NT2/D1 (cell line): ENCODE measurements at regions not wholly inside any gene's neighbourhood (a gene's known extent, or its start where the extent isn't known, plus 50 kb on each side); places are given as distances from the start of the nearest gene placed in this dataset.

ENCODE experiments used
- DNase-seq: peaks from one replicate; pipeline ENCODE4 v3.0.0-alpha.2; 2011; ENCODE audit warnings: low read depth, low spot score
- H3K27me3 ChIP-seq: 2 replicates; pipeline ENCODE4 v1.6.0; 2011; ENCODE audit warnings: mild to moderate bottlenecking; ENCODE audit not compliant: insufficient read length, insufficient read depth
- H3K36me3 ChIP-seq: 2 replicates; pipeline ENCODE4 v1.6.1; 2011; ENCODE audit warnings: mild to moderate bottlenecking, low read length, mixed read lengths; ENCODE audit not compliant: insufficient read depth, insufficient read length
- H3K4me1 ChIP-seq: 2 replicates; pipeline ENCODE4 v1.5.1; 2011; ENCODE audit not compliant: insufficient read depth, insufficient read length
- H3K4me3 ChIP-seq: 2 replicates; pipeline ENCODE4 v1.5.1; 2011; ENCODE audit warnings: low read depth; ENCODE audit not compliant: insufficient read length
- H3K9ac ChIP-seq: 2 replicates; pipeline ENCODE4 v1.6.0; 2011; ENCODE audit warnings: low read depth; ENCODE audit not compliant: insufficient read length
- H3K9me3 ChIP-seq: 2 replicates; pipeline ENCODE4 v1.5.1; 2011; ENCODE audit warnings: mild to moderate bottlenecking, low read length; ENCODE audit not compliant: insufficient read depth
- SUZ12 ChIP-seq: IDR thresholded peaks from 2 replicates; pipeline ENCODE4 v1.6.1; 2011; ENCODE audit not compliant: insufficient read length, insufficient read depth; ENCODE audit errors: extremely low read depth
- YY1 ChIP-seq: IDR thresholded peaks from 2 replicates; pipeline ENCODE4 v1.6.1; 2011; ENCODE audit not compliant: insufficient read length, insufficient read depth
- ZNF274 ChIP-seq: IDR thresholded peaks from 2 replicates; pipeline ENCODE4 v1.6.1; 2011; ENCODE audit warnings: mild to moderate bottlenecking, low read depth, low read length

GRCh38 chr10:43806831-43807640 lies 158.4 kb upstream of the ZNF32 start:
- TF ChIP-seq YY1 (no peak), ZNF274 (no peak), SUZ12 (no peak)
- H3K36me3 ChIP-seq, result no peaks in the 10 kb centered on the region
- no peak overlapping the region for H3K4me3 ChIP-seq
- peaks cover 3% of the 10 kb centered on the region for H3K4me1 ChIP-seq
- no peak overlapping the region for H3K9ac ChIP-seq
- H3K27me3 ChIP-seq, result no peaks in the 10 kb centered on the region
- no peak for DNase-seq
- no peaks in the 10 kb centered on the region for H3K9me3 ChIP-seq

GRCh38 chr10:43803791-43804190 lies 155.1 kb upstream of the ZNF32 start:
- H3K4me1 ChIP-seq, result peaks cover 3% of the 10 kb centered on the region
- no peak for DNase-seq
- no peak overlapping the region for H3K4me3 ChIP-seq
- no peaks in the 10 kb centered on the region for H3K27me3 ChIP-seq
- no peak overlapping the region for H3K9ac ChIP-seq
- no peaks in the 10 kb centered on the region for H3K36me3 ChIP-seq
- no peaks in the 10 kb centered on the region for H3K9me3 ChIP-seq
- TF ChIP-seq SUZ12 (no peak), ZNF274 (no peak), YY1 (no peak)

- H3K9me3 ChIP-seq, result no peaks in the 10 kb centered on the region
- H3K27me3 ChIP-seq, result no peaks in the 10 kb centered on the region
- no peaks in the 10 kb centered on the region for H3K36me3 ChIP-seq
- DNase-seq, result no peak
- no peak overlapping the region for H3K9ac ChIP-seq
- H3K4me3 ChIP-seq, result no peak overlapping the region
- H3K4me1 ChIP-seq, result peaks cover 3% of the 10 kb centered on the region
- TF ChIP-seq SUZ12 (no peak), ZNF274 (no peak), YY1 (no peak)
Observed at GRCh38 chr10:43802988-43803696, 154.5 kb upstream of the ZNF32 start.

GRCh38 chr10:43801626-43802025 lies 152.9 kb upstream of the ZNF32 start:
- Histone ChIP-seq H3K27me3 (no peaks in the 10 kb centered on the region), H3K4me3 (no peak overlapping the region), H3K36me3 (no peaks in the 10 kb centered on the region), H3K9me3 (no peaks in the 10 kb centered on the region), H3K4me1 (peaks cover 3% of the 10 kb centered on the region), H3K9ac (no peak overlapping the region)
- TF ChIP-seq ZNF274, result no peak
- TF ChIP-seq SUZ12, result no peak
- no peak for TF ChIP-seq YY1
- DNase-seq, result no peak

GRCh38 chr10:43801140-43801539 lies 152.5 kb upstream of the ZNF32 start:
- Histone ChIP-seq H3K36me3 (no peaks in the 10 kb centered on the region), H3K9me3 (no peaks in the 10 kb centered on the region), H3K27me3 (no peaks in the 10 kb centered on the region), H3K4me3 (no peak overlapping the region), H3K4me1 (peaks cover 3% of the 10 kb centered on the region), H3K9ac (no peak overlapping the region)
- TF ChIP-seq SUZ12 (no peak), ZNF274 (no peak), YY1 (no peak)
- no peak for DNase-seq

- Histone ChIP-seq H3K4me3 (no peak overlapping the region), H3K9ac (no peak overlapping the region), H3K9me3 (no peaks in the 10 kb centered on the region), H3K27me3 (no peaks in the 10 kb centered on the region), H3K4me1 (no peaks in the 10 kb centered on the region), H3K36me3 (no peaks in the 10 kb centered on the region)
- no peak for DNase-seq
- no peak for TF ChIP-seq YY1
- no peak for TF ChIP-seq SUZ12
- TF ChIP-seq ZNF274, result no peak
Observed at GRCh38 chr10:43796781-43797180, 148.1 kb upstream of the ZNF32 start.

GRCh38 chr10:43795639-43796038 lies 147.0 kb upstream of the ZNF32 start:
- TF ChIP-seq SUZ12 (no peak), YY1 (no peak), ZNF274 (no peak)
- H3K4me1 ChIP-seq, result no peaks in the 10 kb centered on the region
- DNase-seq, result no peak
- no peak overlapping the region for H3K9ac ChIP-seq
- no peaks in the 10 kb centered on the region for H3K9me3 ChIP-seq
- H3K36me3 ChIP-seq, result no peaks in the 10 kb centered on the region
- no peak overlapping the region for H3K4me3 ChIP-seq
- no peaks in the 10 kb centered on the region for H3K27me3 ChIP-seq
